ENCODE measurements at regions not wholly inside any gene's neighbourhood (a gene's known extent, or its start where the extent isn't known, plus 50 kb on each side); places are given as distances from the start of the nearest gene placed in this dataset.
A peak's percentile ranks its signal among the peaks of the same experiment; 100 is the strongest.
"Not testable (repeated sequence)": the region's sequence is repeated elsewhere in the genome, so short reads cannot be mapped to it uniquely, and the experiment has no call there.

DNA sequence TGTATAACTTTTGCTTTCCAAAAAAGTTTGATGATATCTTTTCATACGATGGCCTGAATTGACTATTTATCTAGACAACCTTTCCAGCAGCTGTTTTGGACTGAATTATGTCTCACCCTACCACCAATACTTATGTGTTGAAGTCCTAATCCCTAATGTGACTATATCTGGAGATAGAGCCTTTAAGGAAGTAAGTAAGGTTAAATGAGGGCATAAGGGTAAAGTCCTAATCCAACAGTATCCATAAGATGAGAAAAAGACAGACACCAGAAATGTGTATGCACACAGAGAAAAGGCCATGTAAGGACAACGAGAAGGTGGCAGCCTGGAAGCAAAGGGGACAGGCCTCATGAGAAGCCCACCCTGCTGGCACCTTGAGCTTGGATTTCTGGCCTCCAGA lies 86.6 kb upstream of the PPARGC1A start:
- no peak for DNase-seq

DNA sequence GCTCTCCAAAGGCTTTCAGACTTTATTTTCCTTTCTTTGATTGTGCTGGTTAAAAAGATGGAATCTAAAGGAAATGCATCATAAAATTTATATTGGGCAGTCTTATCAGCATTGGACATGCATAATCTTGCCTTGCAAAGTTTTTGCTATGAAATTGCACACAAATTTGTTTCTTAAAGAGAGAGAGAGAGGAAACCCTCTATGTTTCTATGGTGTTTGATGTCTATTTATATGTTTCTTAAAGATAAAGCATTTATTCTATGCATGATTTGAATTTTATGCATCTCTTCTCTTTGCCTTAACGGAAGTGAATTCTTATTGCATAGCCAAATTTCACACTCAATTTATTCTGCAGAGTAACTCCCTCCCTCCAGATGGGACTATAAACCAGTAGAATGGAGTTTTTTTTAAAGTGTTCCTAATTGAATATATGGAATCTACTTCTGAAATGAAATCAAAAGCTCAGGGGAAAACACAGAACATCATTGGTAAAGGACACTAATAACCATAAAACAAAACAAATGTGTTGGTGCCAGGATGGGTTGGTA lies 83.5 kb upstream of the PPARGC1A start:
- no peak for DNase-seq

DNA sequence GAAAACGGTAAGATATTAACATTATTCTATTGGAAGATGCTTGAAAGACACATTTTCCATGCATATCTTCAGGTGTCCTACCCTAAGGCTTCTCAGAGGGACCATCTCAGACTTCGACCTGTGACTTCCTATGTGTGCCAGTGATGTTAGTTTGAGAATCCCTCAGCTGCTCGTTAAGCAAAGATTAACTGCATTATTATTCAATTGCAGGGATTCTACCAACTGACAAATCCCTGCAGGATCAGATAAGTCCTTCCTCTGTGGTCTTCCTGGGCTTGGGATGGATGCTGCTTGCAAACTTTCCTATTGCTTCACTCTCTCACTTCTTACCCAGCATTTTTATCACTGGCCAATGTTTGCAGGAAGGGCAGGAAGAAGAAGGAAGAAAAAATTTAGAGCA lies 83.0 kb upstream of the PPARGC1A start:
- no peak for DNase-seq

DNA sequence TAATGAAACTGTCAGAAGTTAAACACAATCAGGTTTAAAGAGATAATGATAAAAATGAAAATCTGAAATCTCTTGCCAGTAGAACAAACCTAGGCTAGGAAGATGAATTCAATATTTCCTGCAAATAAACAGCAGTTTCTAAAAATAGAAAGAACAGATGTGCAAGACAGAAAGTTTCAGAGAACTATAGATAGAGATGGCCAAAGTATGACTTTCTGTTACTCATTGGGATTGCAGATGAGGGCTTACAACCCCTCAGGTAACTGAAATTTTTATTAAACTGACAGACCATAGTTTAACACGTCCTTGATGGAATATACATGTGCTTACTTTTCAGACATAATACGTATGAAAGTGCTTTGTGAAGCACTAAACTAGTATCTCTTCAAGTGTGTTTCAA lies 82.3 kb upstream of the PPARGC1A start:
- no peak for DNase-seq

DNA sequence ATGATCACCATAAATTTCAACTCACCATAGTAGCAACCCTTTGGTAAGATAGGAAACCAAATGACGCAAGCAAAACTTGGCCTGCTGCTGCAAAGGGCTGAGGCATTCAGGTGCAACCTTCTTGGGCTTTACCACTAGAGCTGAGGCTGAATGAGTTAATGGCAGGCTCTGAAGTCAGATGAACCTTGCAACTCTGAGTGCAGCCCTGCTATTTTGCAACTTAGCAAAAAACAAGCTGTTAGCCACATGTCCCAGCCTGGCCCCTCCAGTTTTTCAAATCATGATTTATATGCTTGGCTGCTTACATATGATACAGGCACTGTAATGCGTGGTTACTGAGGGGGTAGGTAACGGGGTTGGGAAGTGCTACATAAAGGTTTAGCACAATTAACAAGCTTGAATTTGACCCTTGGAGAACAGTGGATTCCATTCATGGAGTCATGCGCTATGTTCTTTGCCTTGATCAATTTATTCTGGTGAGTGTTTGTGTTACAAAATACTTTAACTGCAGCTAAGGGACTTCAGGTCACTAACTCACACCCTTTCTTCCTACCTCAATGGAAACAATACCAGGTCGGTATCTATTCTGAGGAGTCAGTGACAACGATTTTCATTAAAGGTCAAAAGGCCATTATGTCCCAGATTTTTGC lies 80.5 kb upstream of the PPARGC1A start:
- DNase-seq: peak; percentile 5

DNA sequence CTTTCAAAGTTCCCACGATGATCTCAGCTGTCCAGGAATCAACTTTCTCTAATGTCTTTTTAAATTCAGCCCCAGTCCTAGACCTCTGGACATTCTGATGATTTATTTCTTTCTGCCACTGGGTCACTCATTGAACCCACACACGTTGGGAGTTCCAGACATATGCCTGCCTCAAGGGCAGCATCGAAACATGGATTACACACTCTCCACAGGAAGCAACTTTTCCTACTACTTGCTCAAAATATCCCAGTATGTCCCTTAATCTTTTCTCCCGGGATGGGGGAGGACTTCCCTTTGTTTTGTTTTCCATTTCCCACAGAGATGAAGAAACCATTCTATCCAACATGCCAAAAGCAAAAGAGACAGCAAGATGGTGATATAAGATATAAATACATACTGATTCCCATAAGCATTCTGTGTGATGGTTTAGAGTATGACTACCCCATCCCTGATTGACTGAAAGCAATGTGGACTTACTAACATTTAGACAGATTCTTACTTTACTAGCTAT lies 79.8 kb upstream of the PPARGC1A start:
- no peak for DNase-seq

DNA sequence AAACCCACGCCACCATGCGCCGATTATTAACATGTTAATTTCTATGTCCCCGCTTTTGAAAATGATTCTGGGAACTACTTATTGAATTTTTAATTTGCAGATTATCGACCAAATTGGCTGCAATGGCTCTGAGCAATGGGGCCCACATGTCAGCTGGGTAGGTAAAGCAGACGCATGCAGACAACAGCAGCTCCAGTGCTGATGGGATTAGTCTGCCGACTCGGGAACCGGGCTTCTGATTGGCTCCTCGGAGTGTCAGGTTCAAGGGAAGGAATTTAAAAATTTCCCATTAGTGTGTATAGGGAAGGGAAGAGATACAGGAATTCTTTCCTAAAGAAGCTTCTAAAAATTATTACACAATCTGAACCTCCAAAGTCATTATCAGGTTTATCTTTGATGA lies 77.4 kb upstream of the PPARGC1A start:
- DNase-seq: no peak

DNA sequence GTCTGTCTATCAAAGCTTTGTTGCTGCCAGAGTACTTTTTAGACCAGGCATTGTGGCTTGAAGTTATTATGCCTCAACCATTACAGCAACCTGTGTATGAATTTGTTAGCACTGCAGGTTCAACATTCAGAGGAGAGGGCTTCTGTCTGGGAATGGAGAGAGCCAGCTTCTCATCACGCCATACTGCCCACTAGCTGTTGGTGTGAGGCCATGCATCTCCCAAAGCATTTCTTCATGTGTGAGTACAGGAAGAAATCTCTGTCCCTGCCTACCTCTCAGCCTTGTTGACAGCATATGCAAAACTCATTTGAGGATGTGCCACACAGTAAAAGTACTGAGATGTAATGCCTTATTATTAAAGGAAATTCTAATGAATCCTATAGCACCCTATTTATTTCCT lies 76.9 kb upstream of the PPARGC1A start:
- DNase-seq: no peak

DNA sequence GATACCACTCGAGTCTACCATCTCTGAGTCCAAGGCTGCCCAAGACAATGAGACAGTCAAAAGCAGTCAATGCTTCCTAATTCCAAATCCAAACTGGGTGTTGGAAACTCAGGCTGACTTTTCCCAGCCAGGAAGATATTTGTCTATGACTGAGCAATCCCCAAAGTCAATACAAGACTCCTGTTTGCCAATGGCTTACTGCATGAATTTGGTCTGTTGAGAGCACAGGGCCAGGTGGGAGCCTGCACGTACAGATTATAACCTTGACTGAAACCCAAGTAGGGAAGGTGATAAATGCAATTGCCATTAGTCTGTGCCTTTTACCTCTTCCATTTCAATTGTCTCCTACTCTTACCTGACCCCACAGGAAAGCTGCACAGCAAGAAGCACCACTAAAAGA lies 72.6 kb upstream of the PPARGC1A start:
- no peak for DNase-seq

DNA sequence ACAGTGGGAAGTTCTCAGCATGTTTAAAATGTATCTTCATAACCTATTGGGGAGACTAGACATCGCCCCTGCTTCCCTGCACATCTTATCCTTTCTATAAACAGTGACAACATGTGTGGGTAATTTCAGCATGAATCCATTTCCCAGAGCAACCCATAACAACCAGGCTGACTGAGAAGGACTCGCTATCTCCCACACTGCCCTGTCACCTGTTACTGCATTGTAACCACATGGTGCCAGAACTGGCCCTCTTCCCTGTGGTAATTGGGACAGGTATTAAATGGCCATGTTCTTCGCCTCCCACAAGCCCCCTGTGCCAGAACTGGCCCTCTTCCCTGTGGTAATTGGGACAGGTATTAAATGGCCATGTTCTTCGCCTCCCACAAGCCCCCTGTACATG lies 71.5 kb upstream of the PPARGC1A start:
- not testable (repeated sequence) for DNase-seq

DNA sequence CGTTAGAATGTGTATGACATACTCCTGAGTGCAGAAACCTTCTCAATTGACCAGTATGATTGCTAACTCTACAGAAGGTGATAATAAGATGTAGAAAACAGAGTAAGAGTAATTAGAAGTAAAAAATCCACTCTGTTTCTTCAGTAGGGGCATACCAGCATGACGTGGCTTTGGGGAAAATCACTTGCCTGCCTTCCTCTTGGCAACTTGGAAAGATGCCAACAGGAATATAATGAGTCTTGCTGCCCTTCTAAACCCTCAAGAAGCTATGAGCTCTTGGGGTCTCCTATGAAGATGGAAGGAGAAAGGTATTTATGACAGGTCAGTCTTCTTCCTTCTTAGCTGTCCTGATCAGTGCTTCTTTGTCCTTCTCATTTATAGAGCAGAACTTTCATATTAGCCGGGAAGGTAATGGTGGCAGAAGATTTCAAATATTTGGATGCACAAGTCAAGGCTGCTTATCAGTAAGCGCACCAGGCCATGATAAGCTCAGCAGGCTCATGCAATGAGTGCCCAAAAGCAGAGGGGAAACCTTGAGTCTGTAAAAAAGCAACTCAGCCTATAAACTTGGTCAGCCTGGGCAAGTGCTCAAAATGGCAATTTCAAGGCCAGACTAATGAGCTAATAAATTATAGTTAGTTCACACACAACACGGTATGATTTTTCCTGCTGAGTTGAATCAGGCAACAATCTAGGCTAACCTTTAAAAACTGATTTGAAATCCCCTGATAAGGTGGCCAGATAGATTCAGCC lies 69.7 kb upstream of the PPARGC1A start:
- DNase-seq: peak; percentile 3

DNA sequence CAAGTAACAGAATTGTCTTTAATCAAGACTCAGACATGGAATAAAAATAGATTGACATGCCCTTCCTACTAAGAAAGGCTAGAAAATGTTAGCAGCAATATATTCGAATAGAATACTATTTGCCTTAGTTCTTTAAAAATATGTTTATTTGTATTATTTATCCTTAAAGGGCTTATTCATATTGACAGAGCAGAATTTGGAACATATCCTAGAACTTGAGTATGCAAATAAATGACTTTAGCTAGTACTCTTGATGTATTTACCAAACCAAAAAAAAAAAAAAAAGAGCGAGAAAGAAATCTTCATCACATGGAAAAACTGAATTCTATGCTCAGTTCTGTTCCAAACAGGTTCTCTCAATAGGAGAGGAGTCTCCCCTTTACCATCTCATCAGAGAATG lies 68.9 kb upstream of the PPARGC1A start:
- DNase-seq: no peak

DNA sequence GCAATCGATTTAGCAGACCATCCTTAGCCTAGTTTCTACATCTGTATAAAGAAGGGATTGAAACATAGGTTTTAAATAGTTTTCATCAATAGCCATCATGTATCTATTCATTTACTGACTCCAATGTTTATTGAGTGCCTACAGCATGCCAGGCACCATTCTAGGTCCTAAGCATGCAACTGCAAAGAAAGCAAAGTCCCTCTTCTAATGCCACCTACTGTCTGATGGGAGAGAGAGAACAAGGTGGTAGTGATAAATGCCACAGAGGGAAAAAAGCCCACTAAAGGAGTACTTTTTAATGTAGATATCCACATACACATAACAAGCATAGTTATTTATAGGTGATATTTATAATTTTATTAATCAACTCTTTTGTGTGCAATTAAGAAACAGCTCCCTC lies 67.6 kb upstream of the PPARGC1A start:
- no peak for DNase-seq

DNA sequence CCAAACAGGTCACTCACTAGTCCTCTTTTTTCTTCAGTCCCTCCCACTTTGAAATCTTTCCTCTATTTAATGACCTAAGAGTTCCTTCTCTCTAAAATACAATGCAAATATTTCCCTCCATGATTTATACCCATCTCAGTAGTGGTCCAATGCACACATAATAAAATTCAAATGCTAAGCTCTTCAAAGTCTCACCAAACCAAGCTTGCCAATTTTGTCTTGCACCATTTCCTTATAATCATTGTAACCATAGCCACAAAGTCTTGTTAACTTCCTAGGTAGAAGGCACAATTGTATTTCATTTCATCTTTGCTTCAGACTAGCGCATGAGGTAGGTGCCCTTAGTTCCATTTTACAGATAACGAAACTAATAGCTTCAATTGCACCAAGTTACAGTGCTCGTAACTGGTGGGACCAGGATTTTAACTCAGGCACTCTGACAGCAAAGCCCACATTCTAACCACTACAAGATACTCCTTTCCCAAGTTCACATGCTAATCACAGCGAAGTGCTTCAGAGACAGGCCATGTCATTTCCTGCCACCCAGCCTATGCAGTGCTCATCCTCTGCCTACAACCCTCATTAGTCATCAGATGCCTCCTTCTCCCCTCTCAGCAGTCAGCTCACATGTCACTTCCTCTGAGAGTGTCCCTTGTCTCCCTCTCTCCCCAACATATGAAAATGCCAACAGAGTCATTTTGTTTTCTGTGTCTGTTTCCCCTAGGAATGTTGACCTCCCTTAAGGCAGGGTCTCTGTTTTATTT lies 66.9 kb upstream of the PPARGC1A start:
- no peak for DNase-seq

DNA sequence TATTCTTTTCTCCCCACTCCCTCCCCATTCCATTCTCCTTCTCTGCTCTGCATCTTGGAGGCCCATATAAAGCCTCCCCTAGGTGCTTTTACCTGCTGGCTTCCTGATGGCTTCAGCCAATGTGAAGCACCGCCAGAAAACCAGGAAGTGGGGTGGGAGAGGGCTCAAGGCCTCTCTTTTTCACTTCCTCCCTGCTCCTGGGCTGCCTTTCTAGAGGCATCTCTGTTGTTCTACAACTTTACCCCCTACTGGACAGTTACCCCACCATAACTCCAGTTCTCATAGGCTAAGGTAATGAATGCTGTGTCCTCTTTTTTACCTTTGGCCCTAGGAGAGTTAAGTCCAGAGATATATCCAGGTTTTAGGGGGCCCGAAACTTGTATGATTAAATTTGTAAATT lies 62.4 kb upstream of the PPARGC1A start:
- no peak for DNase-seq

DNA sequence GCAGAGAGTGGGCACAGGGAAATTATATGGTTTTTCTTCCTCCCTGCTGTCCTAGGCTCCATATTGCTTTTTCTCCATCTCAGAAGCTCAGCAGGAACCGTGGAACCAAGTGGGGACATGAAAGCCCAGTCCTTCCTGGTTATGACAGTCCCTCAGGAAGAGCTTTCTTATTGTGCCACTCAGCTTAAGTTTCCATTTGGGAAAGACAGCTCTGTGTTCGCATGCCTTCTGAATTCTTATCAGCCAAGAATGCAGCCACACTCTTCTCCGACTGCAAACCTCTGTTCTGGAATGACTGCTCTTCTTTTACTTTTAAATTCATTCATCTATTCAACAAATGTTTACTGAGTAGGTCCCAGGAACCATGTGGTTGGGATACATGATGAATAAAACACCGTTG lies 58.0 kb upstream of the PPARGC1A start:
- no peak for DNase-seq

DNA sequence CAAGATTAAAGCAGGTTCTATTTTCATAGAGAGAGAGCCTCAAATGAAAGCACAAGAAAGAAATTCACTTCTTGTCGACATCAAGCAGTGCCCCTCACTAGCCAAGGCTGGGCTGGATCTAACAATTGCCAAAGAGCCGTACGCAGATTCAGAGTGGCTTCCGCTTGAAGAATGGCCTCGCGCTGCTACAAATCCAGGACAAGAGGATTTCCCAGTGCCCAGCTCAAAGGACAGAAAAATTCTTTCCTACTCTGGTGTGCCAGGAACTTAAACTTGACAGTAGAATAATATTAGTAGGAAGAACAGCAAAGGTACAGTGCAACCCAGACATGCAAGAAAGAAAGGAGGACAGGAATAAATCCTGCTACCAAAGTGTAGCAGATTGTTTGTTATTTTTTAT lies 56.5 kb upstream of the PPARGC1A start:
- no peak for DNase-seq

DNA sequence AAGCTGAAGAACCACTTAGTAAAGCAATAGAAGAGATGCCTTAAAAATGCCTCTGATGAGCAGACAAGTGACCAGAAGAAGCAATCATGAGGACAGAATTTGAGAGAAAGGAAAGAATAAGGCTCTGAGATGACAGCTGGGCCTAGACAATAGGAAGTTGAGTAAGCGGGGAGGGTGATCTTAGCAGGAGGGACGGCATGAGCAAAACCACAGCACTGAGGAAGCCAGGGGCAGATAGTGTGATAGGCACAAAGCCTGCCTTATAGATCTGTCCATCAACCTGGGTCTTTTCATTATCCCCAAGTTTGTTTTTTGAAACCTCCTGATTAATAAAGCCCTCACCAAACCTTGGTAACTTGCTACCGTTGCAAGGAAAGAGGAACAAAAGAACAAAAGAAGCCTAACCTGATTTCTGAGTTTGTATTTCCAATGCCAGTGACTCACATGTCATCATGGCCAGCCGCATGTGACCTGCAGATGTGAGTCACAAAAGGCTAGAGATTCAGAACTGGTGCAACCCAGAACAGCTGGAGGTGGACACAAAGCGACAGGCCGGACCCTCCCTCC lies 55.7 kb upstream of the PPARGC1A start:
- no peak for DNase-seq

DNA sequence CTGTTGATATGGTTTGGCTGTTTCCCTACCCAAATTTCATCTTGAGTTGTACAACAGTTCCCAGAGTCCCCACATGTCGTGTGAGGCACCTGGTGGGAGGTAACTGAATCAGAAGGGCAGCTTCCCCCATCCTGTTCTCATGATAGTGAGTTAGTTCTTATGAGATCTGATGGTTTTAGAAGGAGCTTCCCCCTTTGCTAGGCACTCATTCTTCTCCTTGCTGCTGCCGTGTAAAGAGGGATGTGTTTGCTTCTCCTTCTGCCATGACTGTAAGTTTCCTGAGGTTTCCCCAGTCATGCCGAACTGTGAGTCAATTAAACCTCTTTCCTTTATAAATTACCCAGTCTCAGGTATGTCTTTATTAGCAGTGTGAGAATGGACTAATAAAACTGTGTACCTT lies 54.7 kb upstream of the PPARGC1A start:
- DNase-seq: not testable (repeated sequence)

DNA sequence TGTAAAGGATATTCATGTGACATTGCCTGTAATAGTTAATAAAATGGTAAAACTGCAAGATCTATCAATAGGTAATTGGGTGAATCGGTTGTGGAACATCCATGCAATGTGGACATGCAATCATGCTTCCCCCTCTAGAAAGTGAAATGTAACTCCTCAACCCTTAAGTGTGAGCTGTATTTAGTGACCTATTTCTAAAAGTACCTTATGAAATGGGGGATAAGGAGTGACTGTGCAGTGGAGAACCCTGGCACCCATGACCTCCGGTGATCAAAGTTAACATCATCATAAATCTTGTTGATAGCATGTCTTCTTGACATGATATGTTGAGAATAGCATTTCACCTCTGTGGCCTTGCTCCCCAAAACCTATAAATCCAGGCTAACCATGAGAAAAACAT lies 53.6 kb upstream of the PPARGC1A start:
- no peak for DNase-seq

DNA sequence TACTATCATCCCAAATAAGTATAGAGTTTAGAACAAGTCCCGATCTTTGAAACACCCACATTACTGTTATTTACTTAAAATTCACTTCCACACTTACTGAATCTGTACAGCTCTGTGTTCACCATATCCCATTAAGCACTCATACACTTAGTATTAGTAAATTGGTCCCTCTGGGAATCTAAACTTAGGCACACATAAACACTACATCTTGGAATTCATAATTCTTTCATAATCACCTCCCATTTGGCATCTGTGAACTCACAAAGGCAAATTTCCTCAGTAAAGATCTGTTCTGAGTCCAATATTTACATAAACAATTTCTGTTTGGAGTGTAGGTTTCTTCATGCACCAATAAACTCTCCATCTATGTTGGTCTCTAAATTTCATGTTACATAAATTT lies 52.6 kb upstream of the PPARGC1A start:
- DNase-seq: no peak

Measured in DMS79 (cell line).